ENCODE measurements at regions not wholly inside any gene's neighbourhood (a gene's known extent, or its start where the extent isn't known, plus 50 kb on each side); places are given as distances from the start of the nearest gene placed in this dataset.

GRCh38 chr18:47611649-47612048, 318.8 kb downstream of the SMAD2 start:
- no peaks in the 10 kb centered on the region for H3K79me2 ChIP-seq (ENCODE audit: low read length)
- H3K27me3 ChIP-seq (ENCODE audit: low read depth, low read length), result peaks cover 13% of the 10 kb centered on the region
- H2AFZ ChIP-seq (ENCODE audit: low read depth, low read length), result no peak overlapping the region
- no peak for TF ChIP-seq EZH2phosphoT487 (IDR thresholded peaks at IDR 0.05; ENCODE audit: low read depth)
- no peak for TF ChIP-seq CTCF (IDR thresholded peaks at IDR 0.05; ENCODE audit: low read depth, low read length)
- no peak overlapping the region for H3K27ac ChIP-seq (ENCODE audit: low read length)
- H3K36me3 ChIP-seq (replicated peaks; ENCODE audit: low read depth, low read length), result no peaks in the 10 kb centered on the region
- no peak overlapping the region for H3K4me2 ChIP-seq (ENCODE audit: low read length)
- no peak overlapping the region for H3K9ac ChIP-seq (ENCODE audit: low read length)
- H3K9me3 ChIP-seq (ENCODE audit: insufficient read depth, low read length), result no peaks in the 10 kb centered on the region
- no peaks in the 10 kb centered on the region for H4K20me1 ChIP-seq (ENCODE audit: insufficient read depth, low read length)
- H3K4me1 ChIP-seq (ENCODE audit: low read length), result no peaks in the 10 kb centered on the region
- H3K4me3 ChIP-seq (ENCODE audit: low read length), result no peak overlapping the region

- no peaks in the 10 kb centered on the region for H3K4me1 ChIP-seq (ENCODE audit: low read length)
- H3K36me3 ChIP-seq (replicated peaks; ENCODE audit: low read depth, low read length), result no peaks in the 10 kb centered on the region
- no peak for TF ChIP-seq CTCF (IDR thresholded peaks at IDR 0.05; ENCODE audit: low read depth, low read length)
- no peak for TF ChIP-seq EZH2phosphoT487 (IDR thresholded peaks at IDR 0.05; ENCODE audit: low read depth)
- H3K4me3 ChIP-seq (ENCODE audit: low read length), result no peak overlapping the region
- no peak overlapping the region for H3K4me2 ChIP-seq (ENCODE audit: low read length)
- no peak overlapping the region for H3K9ac ChIP-seq (ENCODE audit: low read length)
- H2AFZ ChIP-seq (ENCODE audit: low read depth, low read length), result no peak overlapping the region
- no peaks in the 10 kb centered on the region for H3K9me3 ChIP-seq (ENCODE audit: insufficient read depth, low read length)
- H3K27ac ChIP-seq (ENCODE audit: low read length), result no peak overlapping the region
- H4K20me1 ChIP-seq (ENCODE audit: insufficient read depth, low read length), result no peaks in the 10 kb centered on the region
- peaks cover 13% of the 10 kb centered on the region for H3K27me3 ChIP-seq (ENCODE audit: low read depth, low read length)
- no peaks in the 10 kb centered on the region for H3K79me2 ChIP-seq (ENCODE audit: low read length)
Observed at GRCh38 chr18:47606526-47606925, 323.9 kb downstream of the SMAD2 start.

DNA sequence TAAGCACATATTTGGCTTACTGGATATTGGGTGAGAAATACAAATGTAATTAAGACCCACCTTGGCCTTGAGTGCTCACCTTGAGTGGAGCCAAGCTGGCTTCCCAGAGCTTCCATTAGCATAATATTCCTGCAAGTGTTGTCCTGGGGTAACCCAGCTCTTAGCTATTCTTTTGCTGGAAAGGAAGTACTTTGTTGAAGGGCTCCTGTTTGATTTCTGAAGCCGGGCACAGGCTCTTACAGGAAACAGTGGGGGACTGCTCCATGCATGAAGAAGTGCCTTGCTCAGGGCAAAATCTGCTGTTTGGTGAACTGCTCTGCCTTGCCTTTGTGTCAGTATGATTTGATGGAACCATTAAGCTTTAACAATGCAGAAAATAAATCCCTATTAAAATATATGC, 325.4 kb downstream of the SMAD2 start:
- no peak overlapping the region for H2AFZ ChIP-seq (ENCODE audit: low read depth, low read length)
- TF ChIP-seq CTCF (IDR thresholded peaks at IDR 0.05; ENCODE audit: low read depth, low read length), result no peak
- TF ChIP-seq EZH2phosphoT487 (IDR thresholded peaks at IDR 0.05; ENCODE audit: low read depth), result no peak

DNA sequence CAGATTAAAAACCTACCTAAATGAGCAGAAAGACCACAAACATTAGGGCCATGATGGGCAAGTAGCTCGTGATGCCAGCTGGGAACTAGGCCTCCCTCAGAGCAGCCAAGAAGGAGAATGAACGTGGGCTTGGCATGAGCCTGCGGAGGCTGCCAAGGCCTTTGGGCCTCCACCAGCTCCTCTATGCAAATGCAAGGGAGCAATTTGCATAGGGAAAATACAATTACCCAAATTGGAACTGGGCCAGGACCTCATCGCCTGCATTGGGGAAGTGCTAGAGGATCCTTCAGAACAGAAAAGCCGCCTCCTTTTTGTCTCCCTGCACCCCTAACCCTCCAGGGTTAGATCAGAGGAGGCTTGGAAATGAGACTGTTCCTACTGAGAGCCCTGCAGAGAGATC, 326.4 kb downstream of the SMAD2 start:
- Histone ChIP-seq H2AFZ (ENCODE audit: low read depth, low read length) (no peak overlapping the region), H3K9ac (ENCODE audit: low read length) (no peak overlapping the region), H3K4me2 (ENCODE audit: low read length) (no peak overlapping the region), H3K27ac (ENCODE audit: low read length) (no peak overlapping the region), H3K4me3 (ENCODE audit: low read length) (no peak overlapping the region), H4K20me1 (ENCODE audit: insufficient read depth, low read length) (no peaks in the 10 kb centered on the region), H3K4me1 (ENCODE audit: low read length) (no peaks in the 10 kb centered on the region), H3K79me2 (ENCODE audit: low read length) (no peaks in the 10 kb centered on the region), H3K27me3 (ENCODE audit: low read depth, low read length) (peaks cover 5% of the 10 kb centered on the region; the same call in 1 of the 2 replicates), H3K36me3 (replicated peaks; ENCODE audit: low read depth, low read length) (no peaks in the 10 kb centered on the region), H3K9me3 (ENCODE audit: insufficient read depth, low read length) (no peaks in the 10 kb centered on the region)
- TF ChIP-seq CTCF (IDR thresholded peaks at IDR 0.05; ENCODE audit: low read depth, low read length) (no peak), EZH2phosphoT487 (IDR thresholded peaks at IDR 0.05; ENCODE audit: low read depth) (no peak)

More for the DNA sequence above, 325.4 kb downstream of the SMAD2 start:
- Histone ChIP-seq H4K20me1 (ENCODE audit: insufficient read depth, low read length) (no peaks in the 10 kb centered on the region), H3K4me2 (ENCODE audit: low read length) (no peak overlapping the region), H3K4me1 (ENCODE audit: low read length) (no peaks in the 10 kb centered on the region), H3K27ac (ENCODE audit: low read length) (no peak overlapping the region), H3K79me2 (ENCODE audit: low read length) (no peaks in the 10 kb centered on the region), H3K36me3 (replicated peaks; ENCODE audit: low read depth, low read length) (no peaks in the 10 kb centered on the region), H3K27me3 (ENCODE audit: low read depth, low read length) (peaks cover 5% of the 10 kb centered on the region; the same call in 1 of the 2 replicates), H3K9me3 (ENCODE audit: insufficient read depth, low read length) (no peaks in the 10 kb centered on the region), H3K9ac (ENCODE audit: low read length) (no peak overlapping the region), H3K4me3 (ENCODE audit: low read length) (no peak overlapping the region)
